CD4-positive, alpha-beta memory T cell (primary cell): ENCODE measurements at regions not wholly inside any gene's neighbourhood (a gene's known extent, or its start where the extent isn't known, plus 50 kb on each side); places are given as distances from the start of the nearest gene placed in this dataset.

Experiments used
- CTCF ChIA-PET: fragments of 350-600 bp; sonication (Branson Sonifier 250); formaldehyde crosslinking; loops from one replicate; lab custom pipeline; 2021; ENCODE audit warnings: inconsistent platforms; ENCODE audit not compliant: partially characterized antibody; lab: Charles Lee
- POLR2A ChIA-PET: fragments of 350-600 bp; sonication (Branson Sonifier 250); formaldehyde crosslinking; loops from one replicate; lab custom pipeline; 2021; ENCODE audit not compliant: partially characterized antibody; lab: Charles Lee
- DNase-seq, 5 donors: peaks; one replicate each; pipeline versions ENCODE4 v3.0.0 to v3.0.0-alpha.2; 2020 to 2022; ENCODE audit warnings: mixed read lengths in 1 of 5
- H3K27ac ChIP-seq: one replicate; pipeline ENCODE4 v1.7.0; 2013; ENCODE audit warnings: low read depth, low read length
- H3K27me3 ChIP-seq: 2 replicates; pipeline ENCODE4 v1.7.0; 2013; ENCODE audit warnings: mild to moderate bottlenecking, low read length, moderate library complexity; ENCODE audit not compliant: insufficient read depth
- H3K36me3 ChIP-seq: 2 replicates; pipeline ENCODE4 v1.7.0; 2013; ENCODE audit warnings: mild to moderate bottlenecking, low read length, moderate library complexity; ENCODE audit not compliant: insufficient read depth
- H3K4me1 ChIP-seq: 2 replicates; pipeline ENCODE4 v1.7.0; 2013; ENCODE audit warnings: mild to moderate bottlenecking, low read length, moderate library complexity; ENCODE audit not compliant: insufficient read depth
- H3K4me3 ChIP-seq, 2 donors: one replicate each; pipeline ENCODE4 v1.7.0; 2013; ENCODE audit warnings: low read length in 2 of 2, mild to moderate bottlenecking in 1 of 2
- H3K9me3 ChIP-seq, 2 donors: one replicate each; pipeline ENCODE4 v1.7.0; 2013; ENCODE audit warnings: low read length in 2 of 2, control low read depth in 1 of 2; ENCODE audit not compliant: control insufficient read depth in 1 of 2
- H3K27ac Mint-ChIP-seq, 7 donors: one replicate each; pipeline ENCODE4 v1.8.0; 2020 to 2021; ENCODE audit warnings: mixed read lengths in 7 of 7, mild to moderate bottlenecking in 6 of 7, inconsistent platforms in 3 of 7, moderate library complexity in 3 of 7
- H3K27me3 Mint-ChIP-seq, 2 donors: one replicate each; pipeline ENCODE4 v1.8.0; 2020 to 2021; ENCODE audit warnings: mixed read lengths in 2 of 2
- H3K36me3 Mint-ChIP-seq, 2 donors: one replicate each; pipeline ENCODE4 v1.8.0; 2020 to 2021; ENCODE audit warnings: mixed read lengths in 2 of 2, inconsistent platforms in 1 of 2, mild to moderate bottlenecking in 1 of 2
- H3K4me1 Mint-ChIP-seq, 4 donors: one replicate each; pipeline ENCODE4 v1.8.0; 2020 to 2021; ENCODE audit warnings: mixed read lengths in 4 of 4, mild to moderate bottlenecking in 1 of 4
- H3K4me3 Mint-ChIP-seq, 8 donors: one replicate each; pipeline ENCODE4 v1.8.0; 2020 to 2021; ENCODE audit warnings: mixed read lengths in 8 of 8, mild to moderate bottlenecking in 7 of 8, moderate library complexity in 6 of 8, inconsistent platforms in 3 of 8
- H3K9me3 Mint-ChIP-seq, 8 donors: one replicate each; pipeline ENCODE4 v1.8.0; 2020 to 2021; ENCODE audit warnings: mixed read lengths in 8 of 8, mild to moderate bottlenecking in 5 of 8, inconsistent platforms in 3 of 8, moderate library complexity in 1 of 8
- intact Hi-C: fragments of 100-400 bp; cut with micrococcal nuclease; formaldehyde crosslinking; loops from one replicate; pipeline ENCODE4 v1.15.1; 2023

DNA sequence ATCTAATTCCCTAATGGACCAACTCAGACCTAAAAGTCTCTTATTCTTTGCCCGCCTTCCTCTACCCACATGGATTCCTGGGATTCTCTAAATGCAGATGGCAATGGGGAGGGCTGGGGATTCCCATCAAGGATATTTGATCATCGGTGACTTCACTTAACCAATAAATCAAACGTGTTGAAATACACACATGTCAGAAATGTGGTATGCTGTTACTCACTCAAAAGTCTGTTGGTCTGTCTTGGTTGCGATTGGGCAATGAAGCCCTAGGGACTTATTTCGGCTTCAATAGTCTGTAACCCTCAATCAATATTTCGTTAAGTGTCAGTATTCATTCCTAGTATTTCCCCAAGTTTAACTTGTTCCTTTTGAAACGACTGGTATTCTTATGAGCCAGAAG is 117.2 kb upstream of the DIO3 start:
- no peak for DNase-seq
- Mint-ChIP-seq H3K4me3 (peak overlapping the region in 3 of 8 donors; percentile 35 to 65 (median 35)), H3K9me3 (peaks cover 0 to 5% (median 0%) of the 10 kb centered on the region in 8 donors), H3K27me3 (peaks cover 34 to 41% of the 10 kb centered on the region in 2 donors), H3K27ac (no peak overlapping the region), H3K36me3 (no peaks in the 10 kb centered on the region), H3K4me1 (peaks cover 21 to 49% (median 33%) of the 10 kb centered on the region in 4 donors)
- Histone ChIP-seq H3K36me3 (no peaks in the 10 kb centered on the region), H3K27me3 (peaks cover 34% of the 10 kb centered on the region), H3K4me1 (peaks cover 25% of the 10 kb centered on the region), H3K4me3 (no peak overlapping the region), H3K9me3 (no peaks in the 10 kb centered on the region), H3K27ac (no peak overlapping the region)
- ChIA-PET POLR2A (no interaction called here), CTCF (no interaction called here)
- intact Hi-C loops = no loop called here

DNA sequence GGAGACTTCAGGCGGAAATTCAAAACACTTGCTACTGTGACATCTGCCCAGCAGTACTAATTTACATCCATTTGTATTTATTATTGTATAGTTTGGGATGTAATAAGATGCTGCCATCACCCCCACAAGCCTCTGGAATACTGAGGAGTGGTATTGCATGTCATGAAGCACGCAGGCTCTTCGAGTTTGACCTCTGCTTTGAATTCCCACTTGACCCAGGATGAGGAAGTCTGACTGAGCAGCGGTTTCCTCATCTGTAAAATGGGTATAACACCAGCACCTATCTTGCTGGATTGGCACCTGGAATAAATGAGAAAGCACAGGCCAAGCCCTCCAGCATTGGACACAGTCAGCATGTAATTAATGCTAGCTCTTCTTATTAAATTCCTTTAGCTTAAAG is 116.0 kb upstream of the DIO3 start:
- Mint-ChIP-seq H3K9me3 (peaks cover 0 to 5% (median 0%) of the 10 kb centered on the region in 8 donors), H3K27ac (peak overlapping the region in 1 of 7 donors; percentile 36), H3K4me1 (peaks cover 21 to 49% (median 35%) of the 10 kb centered on the region in 4 donors), H3K36me3 (no peaks in the 10 kb centered on the region), H3K4me3 (no peak overlapping the region), H3K27me3 (peaks cover 46 to 50% of the 10 kb centered on the region in 2 donors)
- Histone ChIP-seq H3K9me3 (no peaks in the 10 kb centered on the region), H3K4me3 (no peak overlapping the region), H3K27ac (no peak overlapping the region), H3K4me1 (peaks cover 25% of the 10 kb centered on the region), H3K27me3 (peaks cover 45% of the 10 kb centered on the region), H3K36me3 (no peaks in the 10 kb centered on the region)
- POLR2A ChIA-PET = no interaction called here
- intact Hi-C loops = no loop called here
- CTCF ChIA-PET = no interaction called here
- no peak for DNase-seq

DNA sequence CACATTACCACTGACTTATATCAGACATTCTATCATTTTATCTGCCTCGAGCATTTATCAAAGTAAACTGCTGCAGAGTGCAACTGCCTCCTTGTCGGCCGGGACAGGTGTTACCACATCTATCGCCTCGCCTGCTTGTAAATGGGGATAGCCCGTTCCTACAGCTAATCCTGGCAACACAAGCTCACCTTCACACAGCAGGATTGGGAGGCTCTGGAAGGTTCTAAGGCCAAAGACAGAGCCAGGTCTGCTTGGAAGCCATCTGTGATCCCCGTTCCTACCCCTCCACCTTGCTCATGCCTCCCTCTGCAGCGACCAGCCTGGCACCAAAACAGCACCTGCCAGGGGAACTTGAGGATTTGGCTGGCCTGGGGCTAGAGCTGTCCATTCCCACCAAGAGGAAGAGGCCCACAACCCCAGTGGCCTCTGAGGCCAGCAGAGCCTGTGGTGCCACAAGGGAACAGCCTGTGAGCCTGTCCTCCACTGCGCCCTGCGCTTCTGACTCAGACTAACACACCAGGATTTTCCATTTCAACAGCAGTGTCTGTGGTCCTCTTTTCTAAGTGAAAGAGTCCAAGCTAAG is 114.8 kb upstream of the DIO3 start:
- H3K4me3 ChIP-seq = no peak overlapping the region
- Mint-ChIP-seq H3K36me3 (no peaks in the 10 kb centered on the region), H3K9me3 (peaks cover 0 to 5% (median 0%) of the 10 kb centered on the region in 8 donors), H3K4me1 (peaks cover 21 to 45% (median 32%) of the 10 kb centered on the region in 4 donors), H3K4me3 (no peak overlapping the region), H3K27me3 (peaks cover 51 to 53% of the 10 kb centered on the region in 2 donors), H3K27ac (no peak overlapping the region)
- peaks cover 25% of the 10 kb centered on the region for H3K4me1 ChIP-seq
- no peak for DNase-seq
- ChIA-PET CTCF (no interaction called here), POLR2A (no interaction called here)
- H3K27ac ChIP-seq = no peak overlapping the region
- H3K27me3 ChIP-seq = peaks cover 51% of the 10 kb centered on the region
- intact Hi-C loops = no loop called here
- no peaks in the 10 kb centered on the region for H3K9me3 ChIP-seq
- H3K36me3 ChIP-seq = no peaks in the 10 kb centered on the region

DNA sequence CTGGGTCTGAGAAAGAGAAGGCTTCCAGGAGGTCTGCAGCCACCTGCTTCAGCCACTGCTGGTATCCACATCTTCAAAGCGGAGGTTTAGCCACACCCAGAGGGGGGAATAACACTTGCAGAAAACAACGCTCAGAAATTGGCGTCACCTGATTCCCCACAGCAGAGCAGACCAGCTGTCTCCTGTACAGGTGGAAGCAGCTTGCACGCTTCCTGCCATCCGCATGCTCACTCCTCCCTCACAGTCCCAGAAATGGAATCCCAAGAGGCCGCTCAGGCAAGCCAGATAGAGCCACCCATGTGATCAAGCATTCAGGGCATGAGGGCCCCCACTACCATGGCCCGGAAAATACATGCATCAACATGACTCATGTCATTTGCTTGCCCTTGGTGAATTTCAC is 112.2 kb upstream of the DIO3 start:
- H3K36me3 Mint-ChIP-seq = no peaks in the 10 kb centered on the region
- no peak for DNase-seq

DNA sequence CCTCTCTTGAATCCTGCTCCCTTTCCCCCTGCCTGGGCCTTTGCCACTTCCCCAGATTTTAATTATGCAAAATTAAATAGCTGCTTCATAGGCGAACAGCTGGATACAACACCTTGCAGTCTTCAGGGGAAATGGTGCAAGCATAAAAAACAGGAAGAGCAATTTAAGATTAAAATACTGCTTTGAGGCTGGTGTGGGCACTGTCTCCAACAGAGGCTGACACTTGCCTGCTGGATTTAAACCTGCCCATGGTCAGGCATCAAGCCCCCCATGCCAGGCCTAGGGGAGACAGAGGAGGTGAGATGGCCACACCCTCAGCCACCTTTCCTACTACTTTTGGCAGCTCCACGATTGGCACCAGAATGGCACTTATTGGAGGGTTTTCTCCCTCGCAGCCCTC is 110.1 kb upstream of the DIO3 start:
- Histone ChIP-seq H3K27ac (no peak overlapping the region), H3K27me3 (peaks cover 50% of the 10 kb centered on the region), H3K36me3 (no peaks in the 10 kb centered on the region), H3K4me3 (no peak overlapping the region), H3K9me3 (no peaks in the 10 kb centered on the region), H3K4me1 (no peaks in the 10 kb centered on the region)
- Mint-ChIP-seq H3K36me3 (no peaks in the 10 kb centered on the region), H3K9me3 (peaks cover 0 to 7% (median 1%) of the 10 kb centered on the region in 8 donors), H3K4me3 (no peak overlapping the region), H3K27me3 (peaks cover 60 to 63% of the 10 kb centered on the region in 2 donors), H3K27ac (no peak overlapping the region), H3K4me1 (peaks cover 0 to 8% (median 3%) of the 10 kb centered on the region in 4 donors)
- CTCF ChIA-PET = no interaction called here
- intact Hi-C loops = no loop called here
- no peak for DNase-seq
- POLR2A ChIA-PET = no interaction called here

More for the DNA sequence above, 112.2 kb upstream of the DIO3 start:
- H3K36me3 ChIP-seq = no peaks in the 10 kb centered on the region
- Mint-ChIP-seq H3K4me3 (no peak overlapping the region), H3K4me1 (peaks cover 2 to 19% (median 9%) of the 10 kb centered on the region in 4 donors), H3K27ac (no peak overlapping the region), H3K27me3 (peaks cover 51 to 57% of the 10 kb centered on the region in 2 donors), H3K9me3 (peaks cover 0 to 5% (median under 1%) of the 10 kb centered on the region in 8 donors)
- no peak overlapping the region for H3K4me3 ChIP-seq
- peaks cover under 1% of the 10 kb centered on the region for H3K4me1 ChIP-seq
- CTCF ChIA-PET = no interaction called here
- intact Hi-C loops = no loop called here
- POLR2A ChIA-PET = no interaction called here
- H3K27me3 ChIP-seq = peaks cover 50% of the 10 kb centered on the region
- no peaks in the 10 kb centered on the region for H3K9me3 ChIP-seq
- H3K27ac ChIP-seq = no peak overlapping the region

DNA sequence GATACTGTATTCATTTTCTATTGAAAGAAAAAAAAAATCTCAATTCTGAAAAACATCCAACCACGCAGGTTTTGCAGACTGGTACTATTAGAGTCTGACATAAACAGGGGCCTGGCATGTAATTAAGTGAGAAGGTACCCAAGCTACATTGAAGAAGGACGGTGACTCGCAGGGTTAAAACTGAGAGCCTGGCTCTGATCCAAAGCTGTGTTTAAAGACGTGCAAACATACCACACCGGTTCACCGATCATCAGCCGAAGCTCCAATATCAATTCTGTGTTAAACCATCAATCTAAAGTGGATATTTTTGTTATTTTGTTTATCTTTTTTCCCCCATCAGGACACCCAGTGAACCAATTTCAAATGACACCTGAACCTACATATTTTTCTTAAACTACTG is 108.1 kb upstream of the DIO3 start:
- no peak overlapping the region for H3K4me3 Mint-ChIP-seq
- peaks cover 0 to 10% (median 1%) of the 10 kb centered on the region in 8 donors for H3K9me3 Mint-ChIP-seq
- H3K4me1 Mint-ChIP-seq = peaks cover 2 to 13% (median 3%) of the 10 kb centered on the region in 4 donors
- no peaks in the 10 kb centered on the region for H3K36me3 ChIP-seq
- CTCF ChIA-PET = no interaction called here
- intact Hi-C loops = no loop called here
- POLR2A ChIA-PET = no interaction called here
- no peaks in the 10 kb centered on the region for H3K4me1 ChIP-seq
- no peak overlapping the region for H3K4me3 ChIP-seq
- no peak overlapping the region for H3K27ac ChIP-seq
- peaks cover 47% of the 10 kb centered on the region for H3K27me3 ChIP-seq
- no peak for DNase-seq
- no peaks in the 10 kb centered on the region for H3K36me3 Mint-ChIP-seq
- no peak overlapping the region for H3K27ac Mint-ChIP-seq
- H3K27me3 Mint-ChIP-seq = peaks cover 57 to 59% of the 10 kb centered on the region in 2 donors
- H3K9me3 ChIP-seq = no peaks in the 10 kb centered on the region

DNA sequence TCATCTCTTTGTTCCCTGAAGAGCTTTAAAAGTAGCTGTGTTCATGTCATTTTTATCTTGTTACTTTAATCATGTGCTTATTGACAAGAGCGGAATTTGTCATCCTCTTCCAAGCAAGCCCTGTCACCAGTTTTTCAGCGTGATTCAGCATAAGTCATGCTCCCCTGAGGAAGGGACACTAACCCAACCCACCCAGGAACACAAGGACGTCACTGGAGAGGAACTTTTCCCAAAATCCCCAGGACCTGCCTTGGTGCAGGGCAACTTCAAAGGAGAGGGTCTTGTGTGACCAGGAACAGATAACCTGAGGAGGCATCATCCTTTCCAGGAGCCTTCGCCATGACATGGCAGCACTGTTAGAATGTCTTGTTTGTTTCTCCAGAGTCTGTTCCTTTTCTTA is 107.1 kb upstream of the DIO3 start:
- Mint-ChIP-seq H3K27ac (no peak overlapping the region), H3K4me3 (no peak overlapping the region), H3K36me3 (no peaks in the 10 kb centered on the region), H3K9me3 (peaks cover 0 to 10% (median 1%) of the 10 kb centered on the region in 8 donors), H3K4me1 (peaks cover 2 to 13% (median 3%) of the 10 kb centered on the region in 4 donors), H3K27me3 (peaks cover 50 to 55% of the 10 kb centered on the region in 2 donors)
- Histone ChIP-seq H3K4me3 (no peak overlapping the region), H3K36me3 (no peaks in the 10 kb centered on the region), H3K4me1 (no peaks in the 10 kb centered on the region), H3K9me3 (no peaks in the 10 kb centered on the region), H3K27me3 (peaks cover 40% of the 10 kb centered on the region), H3K27ac (no peak overlapping the region)
- CTCF ChIA-PET = no interaction called here
- DNase-seq = no peak
- POLR2A ChIA-PET = no interaction called here
- intact Hi-C loops = no loop called here
